ENCODE measurements at regions not wholly inside any gene's neighbourhood (a gene's known extent, or its start where the extent isn't known, plus 50 kb on each side); places are given as distances from the start of the nearest gene placed in this dataset.

- TF ChIP-seq CTCF (IDR thresholded peaks at IDR 0.05): no peak
- no peak for TF ChIP-seq POLR2A (IDR thresholded peaks at IDR 0.05)
These were observed 90.6 kb upstream of the ADGRF1 start for GRCh38 chr6:47132724-47133123.
